ENCODE measurements at regions not wholly inside any gene's neighbourhood (a gene's known extent, or its start where the extent isn't known, plus 50 kb on each side); places are given as distances from the start of the nearest gene placed in this dataset.

DNA sequence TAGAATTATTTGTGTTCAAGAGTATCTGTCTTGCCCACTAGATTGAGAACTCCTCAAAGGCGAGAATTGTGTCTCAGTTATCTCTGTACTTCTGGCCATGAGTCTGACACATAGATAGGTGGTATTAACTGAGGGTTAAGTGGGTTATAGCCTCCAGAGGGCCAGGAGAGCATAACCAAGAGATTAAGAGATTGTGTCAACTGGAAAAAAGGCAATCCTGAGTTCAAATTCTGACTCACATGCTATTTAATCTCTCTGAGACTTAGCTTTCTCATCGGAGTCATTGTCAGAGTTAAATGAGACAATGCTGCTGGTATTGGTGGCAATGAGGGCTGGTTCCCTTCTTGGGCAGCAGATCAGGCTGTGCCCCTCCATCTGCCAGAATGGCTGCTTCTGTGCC lies 330.9 kb downstream of the TNS1 start:
- Histone ChIP-seq H3K4me2 (ENCODE audit: low read depth, low read length, poor library complexity, severe bottlenecking) (no peak overlapping the region), H3K9me3 (ENCODE audit: insufficient read depth, low read length) (no peaks in the 10 kb centered on the region), H3K4me3 (ENCODE audit: insufficient read depth, low read length, poor library complexity, severe bottlenecking) (no peak overlapping the region), H3K27me3 (ENCODE audit: low read length) (no peaks in the 10 kb centered on the region), H4K20me1 (ENCODE audit: low read depth, low read length) (no peaks in the 10 kb centered on the region), H2AFZ (ENCODE audit: low read depth, low read length, severe bottlenecking) (no peak overlapping the region), H3K79me2 (ENCODE audit: insufficient read depth, low read length) (no peaks in the 10 kb centered on the region), H3K9me2 (replicated peaks; ENCODE audit: insufficient read depth, low read length) (no peaks in the 10 kb centered on the region), H3K9ac (ENCODE audit: low read length) (no peak overlapping the region), H3F3A (ENCODE audit: insufficient read depth) (no peaks in the 10 kb centered on the region), H3K36me3 (ENCODE audit: low read length) (no peaks in the 10 kb centered on the region), H3K27ac (ENCODE audit: low read depth, low read length) (no peak overlapping the region)
- TF ChIP-seq, protein P1, sequence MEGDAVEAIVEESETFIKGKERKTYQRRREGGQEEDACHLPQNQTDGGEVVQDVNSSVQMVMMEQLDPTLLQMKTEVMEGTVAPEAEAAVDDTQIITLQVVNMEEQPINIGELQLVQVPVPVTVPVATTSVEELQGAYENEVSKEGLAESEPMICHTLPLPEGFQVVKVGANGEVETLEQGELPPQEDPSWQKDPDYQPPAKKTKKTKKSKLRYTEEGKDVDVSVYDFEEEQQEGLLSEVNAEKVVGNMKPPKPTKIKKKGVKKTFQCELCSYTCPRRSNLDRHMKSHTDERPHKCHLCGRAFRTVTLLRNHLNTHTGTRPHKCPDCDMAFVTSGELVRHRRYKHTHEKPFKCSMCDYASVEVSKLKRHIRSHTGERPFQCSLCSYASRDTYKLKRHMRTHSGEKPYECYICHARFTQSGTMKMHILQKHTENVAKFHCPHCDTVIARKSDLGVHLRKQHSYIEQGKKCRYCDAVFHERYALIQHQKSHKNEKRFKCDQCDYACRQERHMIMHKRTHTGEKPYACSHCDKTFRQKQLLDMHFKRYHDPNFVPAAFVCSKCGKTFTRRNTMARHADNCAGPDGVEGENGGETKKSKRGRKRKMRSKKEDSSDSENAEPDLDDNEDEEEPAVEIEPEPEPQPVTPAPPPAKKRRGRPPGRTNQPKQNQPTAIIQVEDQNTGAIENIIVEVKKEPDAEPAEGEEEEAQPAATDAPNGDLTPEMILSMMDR (IDR thresholded peaks at IDR 0.05; ENCODE audit: insufficient read depth, low read length, poor library complexity, severe bottlenecking): no peak
- no peak for TF ChIP-seq EZH2phosphoT487 (conservative IDR thresholded peaks at IDR 0.05; ENCODE audit: low read length)

DNA sequence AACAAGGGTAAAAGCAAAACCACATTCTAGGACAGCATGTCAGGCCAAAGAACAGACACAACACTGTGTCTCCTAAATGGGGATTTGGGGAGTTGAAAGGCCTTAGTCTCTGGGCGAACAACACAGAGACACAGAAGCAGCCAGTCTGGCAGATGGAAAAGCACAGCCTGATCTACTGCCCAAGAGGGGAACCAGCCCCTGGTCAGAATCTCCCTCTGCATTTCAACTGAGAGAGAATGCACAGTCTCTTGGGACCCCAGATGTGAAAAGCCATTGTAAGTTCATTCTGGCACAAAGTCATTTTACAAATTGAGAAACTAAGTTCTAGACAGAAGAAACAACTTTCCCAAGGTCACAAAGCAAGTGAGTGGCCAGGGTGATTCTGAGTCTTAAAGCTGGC lies 331.7 kb downstream of the TNS1 start:
- no peak overlapping the region for H2AFZ ChIP-seq (ENCODE audit: low read depth, low read length, severe bottlenecking)
- no peaks in the 10 kb centered on the region for H3K36me3 ChIP-seq (ENCODE audit: low read length)
- no peak for TF ChIP-seq EZH2phosphoT487 (conservative IDR thresholded peaks at IDR 0.05; ENCODE audit: low read length)
- TF ChIP-seq, protein P1 (IDR thresholded peaks at IDR 0.05; ENCODE audit: insufficient read depth, low read length, poor library complexity, severe bottlenecking): no peak
- H4K20me1 ChIP-seq (ENCODE audit: low read depth, low read length): no peaks in the 10 kb centered on the region
- H3K27ac ChIP-seq (ENCODE audit: low read depth, low read length): no peak overlapping the region
- H3K9ac ChIP-seq (ENCODE audit: low read length): no peak overlapping the region
- no peak overlapping the region for H3K4me2 ChIP-seq (ENCODE audit: low read depth, low read length, poor library complexity, severe bottlenecking)
- no peaks in the 10 kb centered on the region for H3K27me3 ChIP-seq (ENCODE audit: low read length)
- H3K9me3 ChIP-seq (ENCODE audit: insufficient read depth, low read length): no peaks in the 10 kb centered on the region
- no peaks in the 10 kb centered on the region for H3K79me2 ChIP-seq (ENCODE audit: insufficient read depth, low read length)
- no peak overlapping the region for H3K4me3 ChIP-seq (ENCODE audit: insufficient read depth, low read length, poor library complexity, severe bottlenecking)
- H3K9me2 ChIP-seq (replicated peaks; ENCODE audit: insufficient read depth, low read length): no peaks in the 10 kb centered on the region
- no peaks in the 10 kb centered on the region for H3F3A ChIP-seq (ENCODE audit: insufficient read depth)

DNA sequence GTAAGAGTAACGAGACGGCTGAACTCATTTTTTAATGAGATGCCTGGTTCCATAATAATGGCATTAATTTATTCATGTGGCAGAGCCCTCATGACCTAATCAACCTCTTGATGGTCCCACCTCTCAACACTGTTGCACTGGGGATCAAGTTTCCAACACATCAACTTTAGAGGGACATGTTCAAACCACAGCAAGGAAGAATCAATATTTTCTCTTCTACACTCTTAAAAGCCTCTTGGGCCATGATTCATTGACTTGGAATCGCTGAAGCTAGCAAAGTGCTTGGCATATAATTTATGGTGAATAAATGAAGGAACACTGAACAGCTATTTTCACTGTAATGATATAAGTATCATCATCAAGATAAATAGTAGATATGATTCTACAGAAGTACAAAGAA lies 333.0 kb downstream of the TNS1 start:
- H3K4me3 ChIP-seq (ENCODE audit: insufficient read depth, low read length, poor library complexity, severe bottlenecking): no peak overlapping the region
- H3K27ac ChIP-seq (ENCODE audit: low read depth, low read length): no peak overlapping the region
- no peaks in the 10 kb centered on the region for H3K27me3 ChIP-seq (ENCODE audit: low read length)
- no peaks in the 10 kb centered on the region for H3F3A ChIP-seq (ENCODE audit: insufficient read depth)
- no peaks in the 10 kb centered on the region for H4K20me1 ChIP-seq (ENCODE audit: low read depth, low read length)
- H3K9ac ChIP-seq (ENCODE audit: low read length): no peak overlapping the region
- H3K36me3 ChIP-seq (ENCODE audit: low read length): no peaks in the 10 kb centered on the region
- no peaks in the 10 kb centered on the region for H3K9me3 ChIP-seq (ENCODE audit: insufficient read depth, low read length)
- TF ChIP-seq EZH2phosphoT487 (conservative IDR thresholded peaks at IDR 0.05; ENCODE audit: low read length): no peak
- TF ChIP-seq, protein P1 (IDR thresholded peaks at IDR 0.05; ENCODE audit: insufficient read depth, low read length, poor library complexity, severe bottlenecking): no peak
- no peaks in the 10 kb centered on the region for H3K79me2 ChIP-seq (ENCODE audit: insufficient read depth, low read length)
- no peaks in the 10 kb centered on the region for H3K9me2 ChIP-seq (replicated peaks; ENCODE audit: insufficient read depth, low read length)
- H3K4me2 ChIP-seq (ENCODE audit: low read depth, low read length, poor library complexity, severe bottlenecking): no peak overlapping the region
- H2AFZ ChIP-seq (ENCODE audit: low read depth, low read length, severe bottlenecking): no peak overlapping the region

Measured in SU-DHL-6 (cell line).